ENCODE measurements at regions not wholly inside any gene's neighbourhood (a gene's known extent, or its start where the extent isn't known, plus 50 kb on each side); places are given as distances from the start of the nearest gene placed in this dataset.

GRCh38 chr22:48579928-48580309, 1247.8 kb downstream of the BRD1 start:
- Mint-ChIP-seq H3K9me3 (ENCODE audit: insufficient read depth) (no peaks in the 10 kb centered on the region), H3K4me1 (peaks cover 4% of the 10 kb centered on the region), H3K27ac (no peak overlapping the region), H3K4me3 (no peak overlapping the region), H3K27me3 (peaks cover 15% of the 10 kb centered on the region)
- Histone ChIP-seq H3K9ac (ENCODE audit: low read length) (no peak overlapping the region), H3K36me3 (replicated peaks in 1 of 2; ENCODE audit: control extremely low read depth in 1 of 2, control insufficient read depth in 1 of 2, extremely low read depth in 1 of 2, insufficient read depth in 2 of 2, low read length in 1 of 2) (no peaks in the 10 kb centered on the region), H3K27me3 (replicated peaks in 1 of 4; ENCODE audit: control extremely low read depth in 1 of 4, control insufficient read depth in 3 of 4, insufficient read depth in 4 of 4, low read length in 3 of 4) (peaks cover 0 to 9% (median 0%) of the 10 kb centered on the region in 4 experiments), H3K27ac (ENCODE audit: low read length in 2 of 2) (no peak overlapping the region), H3K79me2 (ENCODE audit: control insufficient read depth, insufficient read depth, low read length) (no peaks in the 10 kb centered on the region), H3K4me2 (replicated peaks; ENCODE audit: low read depth, low read length, poor library complexity, severe bottlenecking) (no peak overlapping the region), H2AFZ (ENCODE audit: insufficient read depth, low read depth, low read length, poor library complexity, severe bottlenecking) (no peak overlapping the region), H3K4me1 (ENCODE audit: control insufficient read depth in 2 of 2, insufficient read depth in 2 of 2, low read length in 2 of 2) (no peaks in the 10 kb centered on the region), H4K20me1 (ENCODE audit: control insufficient read depth, insufficient read depth, low read length, poor library complexity, severe bottlenecking) (no peaks in the 10 kb centered on the region), H3K4me3 (ENCODE audit: control extremely low read depth in 1 of 5, extremely low read depth in 1 of 5, insufficient read depth in 1 of 5, low read depth in 2 of 5, low read length in 4 of 5) (no peak overlapping the region), H3K9me3 (ENCODE audit: control extremely low read depth in 1 of 3, control insufficient read depth in 2 of 3, insufficient read depth in 1 of 3, low read length in 2 of 3) (peaks cover 0 to 25% (median 0%) of the 10 kb centered on the region in 3 donors)
- intact Hi-C loops (cut with micrococcal nuclease) = no loop called here
- no peak for DNase-seq
- TF ChIP-seq EZH2 (IDR thresholded peaks at IDR 0.05; ENCODE audit: borderline replicate concordance, insufficient read depth, low read depth, low read length, poor library complexity, severe bottlenecking) (no peak), CTCF (IDR thresholded peaks at IDR 0.05) (no peak)
- 93% methylated on average over 22 of the region's 22 CpGs for WGBS (ENCODE audit: insufficient coverage)
- no peak for ATAC-seq (ENCODE audit: low read depth)
- POLR2A ChIA-PET = no interaction called here
- CTCF ChIA-PET = no interaction called here

GRCh38 chr22:48579043-48579927, 1248.4 kb downstream of the BRD1 start:
- Histone ChIP-seq H3K79me2 (ENCODE audit: control insufficient read depth, insufficient read depth, low read length) (no peaks in the 10 kb centered on the region), H3K4me1 (ENCODE audit: control insufficient read depth in 2 of 2, insufficient read depth in 2 of 2, low read length in 2 of 2) (no peaks in the 10 kb centered on the region), H3K36me3 (replicated peaks in 1 of 2; ENCODE audit: control extremely low read depth in 1 of 2, control insufficient read depth in 1 of 2, extremely low read depth in 1 of 2, insufficient read depth in 2 of 2, low read length in 1 of 2) (no peaks in the 10 kb centered on the region), H3K4me3 (ENCODE audit: control extremely low read depth in 1 of 5, extremely low read depth in 1 of 5, insufficient read depth in 1 of 5, low read depth in 2 of 5, low read length in 4 of 5) (no peak overlapping the region), H3K9ac (ENCODE audit: low read length) (no peak overlapping the region), H3K27ac (ENCODE audit: low read length in 2 of 2) (no peak overlapping the region), H3K4me2 (replicated peaks; ENCODE audit: low read depth, low read length, poor library complexity, severe bottlenecking) (no peak overlapping the region), H2AFZ (ENCODE audit: insufficient read depth, low read depth, low read length, poor library complexity, severe bottlenecking) (no peak overlapping the region), H3K27me3 (replicated peaks in 1 of 4; ENCODE audit: control extremely low read depth in 1 of 4, control insufficient read depth in 3 of 4, insufficient read depth in 4 of 4, low read length in 3 of 4) (peaks cover 0 to 16% (median 2%) of the 10 kb centered on the region in 4 experiments), H4K20me1 (ENCODE audit: control insufficient read depth, insufficient read depth, low read length, poor library complexity, severe bottlenecking) (no peaks in the 10 kb centered on the region), H3K9me3 (ENCODE audit: control extremely low read depth in 1 of 3, control insufficient read depth in 2 of 3, insufficient read depth in 1 of 3, low read length in 2 of 3) (peaks cover 0 to 25% (median 0%) of the 10 kb centered on the region in 3 donors)
- DNase-seq (no peak), ATAC-seq (ENCODE audit: low read depth) (no peak)
- Mint-ChIP-seq H3K9me3 (ENCODE audit: insufficient read depth) (no peaks in the 10 kb centered on the region), H3K27me3 (peaks cover 20% of the 10 kb centered on the region), H3K4me3 (no peak overlapping the region), H3K4me1 (peaks cover 6% of the 10 kb centered on the region), H3K27ac (no peak overlapping the region)
- 88% methylated on average over 24 of the region's 30 CpGs for WGBS (ENCODE audit: insufficient coverage)
- intact Hi-C loops (cut with micrococcal nuclease) = no loop called here
- TF ChIP-seq CTCF (IDR thresholded peaks at IDR 0.05) = no peak
- POLR2A ChIA-PET = no interaction called here
- CTCF ChIA-PET = no interaction called here
